ENCODE measurements at regions not wholly inside any gene's neighbourhood (a gene's known extent, or its start where the extent isn't known, plus 50 kb on each side); places are given as distances from the start of the nearest gene placed in this dataset.

- DNase-seq (ENCODE audit: low read depth) = no peak
- H3K4me3 ChIP-seq (ENCODE audit: low read depth, low read length) = no peak overlapping the region
- TF ChIP-seq CTCF (IDR thresholded peaks at IDR 0.05; ENCODE audit: insufficient read depth, low read depth, low read length, missing control alignments) = no peak
Observed at GRCh38 chr18:67636597-67637385, 120.3 kb upstream of the DSEL start.

GRCh38 chr18:67634631-67635338 lies 118.3 kb upstream of the DSEL start:
- TF ChIP-seq CTCF (IDR thresholded peaks at IDR 0.05; ENCODE audit: insufficient read depth, low read depth, low read length, missing control alignments) = no peak
- H3K4me3 ChIP-seq (ENCODE audit: low read depth, low read length) = no peak overlapping the region
- DNase-seq (ENCODE audit: low read depth) = no peak

GRCh38 chr18:67633939-67634338 lies 117.4 kb upstream of the DSEL start:
- H3K4me3 ChIP-seq (ENCODE audit: low read depth, low read length) = no peak overlapping the region
- TF ChIP-seq CTCF (IDR thresholded peaks at IDR 0.05; ENCODE audit: insufficient read depth, low read depth, low read length, missing control alignments) = no peak

GRCh38 chr18:67621906-67622305 lies 105.4 kb upstream of the DSEL start:
- H3K4me3 ChIP-seq (ENCODE audit: low read depth, low read length) = no peak overlapping the region
- no peak for DNase-seq (ENCODE audit: low read depth)
- no peak for TF ChIP-seq CTCF (IDR thresholded peaks at IDR 0.05; ENCODE audit: insufficient read depth, low read depth, low read length, missing control alignments)

More at GRCh38 chr18:67633939-67634338, 117.4 kb upstream of the DSEL start:
- DNase-seq (ENCODE audit: low read depth) = no peak

- DNase-seq (ENCODE audit: low read depth) = no peak
- TF ChIP-seq CTCF (IDR thresholded peaks at IDR 0.05; ENCODE audit: insufficient read depth, low read depth, low read length, missing control alignments) = no peak
Observed at GRCh38 chr18:67621049-67621713, 104.7 kb upstream of the DSEL start.

GRCh38 chr18:67618061-67618460 lies 101.5 kb upstream of the DSEL start:
- no peak for TF ChIP-seq CTCF (IDR thresholded peaks at IDR 0.05; ENCODE audit: insufficient read depth, low read depth, low read length, missing control alignments)
- no peak for DNase-seq (ENCODE audit: low read depth)
- no peak overlapping the region for H3K4me3 ChIP-seq (ENCODE audit: low read depth, low read length)

More at GRCh38 chr18:67621049-67621713, 104.7 kb upstream of the DSEL start:
- H3K4me3 ChIP-seq (ENCODE audit: low read depth, low read length) = no peak overlapping the region
